ENCODE measurements at regions not wholly inside any gene's neighbourhood (a gene's known extent, or its start where the extent isn't known, plus 50 kb on each side); places are given as distances from the start of the nearest gene placed in this dataset.

DNA sequence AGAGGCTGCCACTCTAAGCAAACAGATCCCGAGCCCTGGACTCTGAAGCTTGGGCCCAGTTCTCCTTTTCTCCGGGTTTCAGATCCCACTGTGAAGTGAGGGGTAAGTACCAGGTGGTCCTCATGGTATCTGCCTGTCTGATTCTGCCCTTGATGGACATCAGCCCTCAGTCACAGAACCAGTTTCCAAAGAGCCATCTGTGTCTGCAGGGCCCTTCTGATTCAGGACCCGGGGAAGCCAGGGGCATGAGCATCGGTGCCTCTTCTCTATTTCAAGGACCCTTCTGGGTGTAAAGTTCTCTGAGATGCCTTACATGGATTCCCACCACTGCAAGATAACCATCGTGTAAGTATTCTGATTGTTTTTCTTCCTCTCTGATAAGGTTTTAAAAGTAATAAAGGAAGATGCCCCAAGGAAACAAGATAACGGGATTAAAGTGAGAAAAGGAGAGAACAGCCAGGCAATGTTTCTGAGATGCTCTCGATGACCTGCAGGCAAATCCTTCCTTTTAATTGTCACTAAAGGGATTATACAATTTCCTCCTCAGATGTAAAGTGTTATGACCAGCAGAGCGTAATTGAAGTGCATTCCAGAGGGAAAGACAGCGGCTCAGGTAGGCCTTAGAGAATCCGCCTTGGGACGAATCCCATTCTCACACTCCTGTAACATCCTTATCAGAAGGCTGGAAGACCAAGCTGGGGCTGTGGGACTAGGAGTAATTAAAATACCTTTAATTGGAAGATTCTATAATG is 924.3 kb downstream of the TBC1D22A start:
- TF ChIP-seq, protein P1, sequence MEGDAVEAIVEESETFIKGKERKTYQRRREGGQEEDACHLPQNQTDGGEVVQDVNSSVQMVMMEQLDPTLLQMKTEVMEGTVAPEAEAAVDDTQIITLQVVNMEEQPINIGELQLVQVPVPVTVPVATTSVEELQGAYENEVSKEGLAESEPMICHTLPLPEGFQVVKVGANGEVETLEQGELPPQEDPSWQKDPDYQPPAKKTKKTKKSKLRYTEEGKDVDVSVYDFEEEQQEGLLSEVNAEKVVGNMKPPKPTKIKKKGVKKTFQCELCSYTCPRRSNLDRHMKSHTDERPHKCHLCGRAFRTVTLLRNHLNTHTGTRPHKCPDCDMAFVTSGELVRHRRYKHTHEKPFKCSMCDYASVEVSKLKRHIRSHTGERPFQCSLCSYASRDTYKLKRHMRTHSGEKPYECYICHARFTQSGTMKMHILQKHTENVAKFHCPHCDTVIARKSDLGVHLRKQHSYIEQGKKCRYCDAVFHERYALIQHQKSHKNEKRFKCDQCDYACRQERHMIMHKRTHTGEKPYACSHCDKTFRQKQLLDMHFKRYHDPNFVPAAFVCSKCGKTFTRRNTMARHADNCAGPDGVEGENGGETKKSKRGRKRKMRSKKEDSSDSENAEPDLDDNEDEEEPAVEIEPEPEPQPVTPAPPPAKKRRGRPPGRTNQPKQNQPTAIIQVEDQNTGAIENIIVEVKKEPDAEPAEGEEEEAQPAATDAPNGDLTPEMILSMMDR (IDR thresholded peaks at IDR 0.05) = no peak
- TF ChIP-seq POLR2A (IDR thresholded peaks at IDR 0.05) = no peak
